ENCODE measurements at regions not wholly inside any gene's neighbourhood (a gene's known extent, or its start where the extent isn't known, plus 50 kb on each side); places are given as distances from the start of the nearest gene placed in this dataset.

DNA sequence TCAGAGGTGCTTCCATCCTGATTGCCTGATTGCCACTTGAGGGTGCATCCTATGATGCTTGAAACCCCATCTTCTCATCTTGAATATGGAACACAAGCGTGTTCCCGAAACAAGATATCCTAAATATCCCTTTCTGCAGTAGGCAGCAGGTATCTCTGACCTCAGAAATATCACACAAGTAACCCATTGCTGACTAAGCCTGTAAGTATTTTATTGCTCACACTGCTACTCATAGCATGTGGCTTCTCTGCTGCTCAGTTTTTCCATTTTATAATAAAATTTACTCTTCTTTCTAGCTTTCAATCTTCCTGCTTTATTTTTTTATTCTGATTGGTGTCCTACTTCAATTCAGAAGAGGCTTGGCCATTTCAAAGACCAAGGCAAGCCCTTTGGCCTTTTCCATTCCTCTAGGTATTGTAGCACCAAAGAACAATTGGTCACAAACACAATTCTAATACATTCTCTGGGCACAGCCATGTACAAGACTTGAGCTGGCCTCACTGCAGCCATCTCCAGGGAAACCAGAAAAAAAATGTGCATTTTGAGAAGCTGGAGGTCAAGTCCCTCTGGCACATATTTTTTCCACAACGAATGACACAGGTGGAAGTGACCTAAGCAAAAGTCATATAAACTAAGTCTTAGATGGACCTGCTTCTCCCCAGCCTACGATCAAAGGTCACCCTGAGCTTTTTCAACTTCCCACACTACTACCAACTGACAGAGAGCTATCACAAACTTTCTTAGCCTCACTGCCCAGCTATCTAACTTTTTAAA is 107.0 kb downstream of the OR13H1 start:
- TF ChIP-seq POLR2A (IDR thresholded peaks at IDR 0.05; ENCODE audit: low read depth, low read length) (no peak), TAF1 (IDR thresholded peaks at IDR 0.05; ENCODE audit: low read depth, low read length) (no peak), POLR2AphosphoS5 (IDR thresholded peaks at IDR 0.05; ENCODE audit: low read depth, low read length) (no peak)
